ENCODE measurements at regions not wholly inside any gene's neighbourhood (a gene's known extent, or its start where the extent isn't known, plus 50 kb on each side); places are given as distances from the start of the nearest gene placed in this dataset.
"Not testable (repeated sequence)": the region's sequence is repeated elsewhere in the genome, so short reads cannot be mapped to it uniquely, and the experiment has no call there.

GRCh38 chr7:142523821-142524460 is 225.3 kb upstream of the PRSS1 start:
- no peak for DNase-seq

GRCh38 chr7:142522735-142523134 is 226.5 kb upstream of the PRSS1 start:
- no peak for DNase-seq

DNA sequence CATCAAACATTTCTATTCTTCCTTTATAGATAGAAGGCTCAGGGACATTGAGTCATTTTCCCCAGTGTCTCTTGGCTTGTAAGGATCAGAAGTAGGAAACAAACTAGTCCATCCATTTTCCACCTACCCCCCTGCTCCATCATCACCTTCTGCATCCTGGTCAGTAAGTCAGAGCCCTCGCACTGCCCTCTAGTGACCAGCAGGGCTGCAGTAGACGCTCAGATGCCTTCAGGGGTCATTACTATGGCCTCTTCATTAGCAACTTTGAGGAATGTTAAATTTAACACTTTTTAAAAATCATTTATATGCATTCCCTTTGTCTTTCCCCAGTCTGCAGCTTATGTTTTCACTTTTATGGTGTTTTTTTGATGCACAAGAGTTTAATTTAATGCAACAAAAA is 228.4 kb upstream of the PRSS1 start:
- not testable (repeated sequence) for DNase-seq

DNA sequence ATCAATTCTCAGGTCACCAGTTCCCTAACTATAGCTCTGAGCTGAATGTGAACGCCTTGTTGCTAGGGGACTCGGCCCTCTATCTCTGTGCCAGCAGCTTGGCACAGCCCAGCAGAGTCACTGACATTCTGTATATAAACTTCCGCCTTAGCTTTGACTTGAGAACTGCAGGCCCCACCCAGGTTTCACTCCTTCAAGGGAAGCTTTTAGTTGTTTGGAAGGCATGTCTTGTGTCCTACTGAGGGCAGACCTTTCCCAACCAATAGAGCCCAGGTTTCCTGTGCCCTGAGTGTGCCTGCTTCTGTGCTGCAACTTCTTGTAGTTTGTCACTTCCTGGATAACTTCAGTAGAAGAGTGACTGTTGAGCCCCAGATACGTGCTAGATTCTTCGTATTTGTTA is 228.8 kb upstream of the PRSS1 start:
- not testable (repeated sequence) for DNase-seq

- no peak for DNase-seq
Observed at GRCh38 chr7:142519079-142520078, 229.9 kb upstream of the PRSS1 start.

DNA sequence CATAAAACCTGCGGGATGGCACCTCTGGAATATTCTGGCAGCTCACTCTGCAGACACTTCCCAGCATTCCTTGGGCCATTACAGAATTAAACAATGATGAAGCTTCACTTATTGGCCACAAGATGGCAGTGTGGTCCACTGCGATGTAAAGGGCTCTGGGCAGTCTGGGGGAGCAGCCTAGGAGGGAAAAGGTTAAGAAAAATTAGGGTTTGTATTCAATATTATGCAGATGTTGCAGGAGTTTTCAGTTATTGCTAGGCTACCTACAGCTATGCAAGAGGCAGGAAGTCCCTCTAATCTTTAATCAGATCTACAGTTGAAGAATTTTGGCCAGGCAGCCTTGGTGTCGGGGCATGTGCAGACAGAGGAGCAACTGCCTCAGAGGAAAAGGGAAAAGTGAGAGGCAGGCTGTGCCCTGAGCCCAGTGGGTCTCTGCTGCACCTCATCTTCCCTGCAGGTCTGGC is 233.2 kb upstream of the PRSS1 start:
- peak; percentile 69 for DNase-seq

DNA sequence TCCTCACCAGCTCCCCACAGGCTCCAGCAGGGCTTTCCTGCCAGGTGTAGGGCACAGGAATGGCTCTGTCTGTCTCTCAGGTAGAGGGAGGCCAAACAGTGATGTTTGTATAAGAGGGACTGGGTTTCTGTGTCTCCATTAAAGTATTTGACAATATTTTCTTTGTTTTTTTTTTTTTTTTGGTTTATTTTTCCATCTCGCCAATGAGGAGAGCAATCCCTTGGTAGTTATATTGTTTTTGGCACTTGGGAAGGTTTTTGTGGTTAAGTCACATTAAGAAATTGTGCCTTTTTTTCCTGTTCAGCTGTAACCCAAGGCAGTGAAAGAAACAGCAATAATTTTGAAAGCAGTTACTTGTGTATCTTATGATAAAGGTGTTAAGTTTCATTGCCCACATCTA is 234.6 kb upstream of the PRSS1 start:
- DNase-seq, result not testable (repeated sequence)

- no peak for DNase-seq
Observed at GRCh38 chr7:142513178-142513955, 235.9 kb upstream of the PRSS1 start.

DNA sequence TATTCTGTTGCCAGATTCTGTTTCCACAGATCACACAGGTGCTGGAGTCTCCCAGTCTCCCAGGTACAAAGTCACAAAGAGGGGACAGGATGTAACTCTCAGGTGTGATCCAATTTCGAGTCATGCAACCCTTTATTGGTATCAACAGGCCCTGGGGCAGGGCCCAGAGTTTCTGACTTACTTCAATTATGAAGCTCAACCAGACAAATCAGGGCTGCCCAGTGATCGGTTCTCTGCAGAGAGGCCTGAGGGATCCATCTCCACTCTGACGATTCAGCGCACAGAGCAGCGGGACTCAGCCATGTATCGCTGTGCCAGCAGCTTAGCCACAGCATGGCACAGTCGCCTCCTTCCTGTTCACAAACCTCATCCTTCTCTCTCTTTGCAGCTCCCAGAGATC is 237.5 kb upstream of the PRSS1 start:
- DNase-seq, result no peak

GRCh38 chr7:142511374-142511773 is 237.9 kb upstream of the PRSS1 start:
- DNase-seq, result no peak

- DNase-seq, result not testable (repeated sequence)
Observed at GRCh38 chr7:142509235-142509634, 240.0 kb upstream of the PRSS1 start.

DNA sequence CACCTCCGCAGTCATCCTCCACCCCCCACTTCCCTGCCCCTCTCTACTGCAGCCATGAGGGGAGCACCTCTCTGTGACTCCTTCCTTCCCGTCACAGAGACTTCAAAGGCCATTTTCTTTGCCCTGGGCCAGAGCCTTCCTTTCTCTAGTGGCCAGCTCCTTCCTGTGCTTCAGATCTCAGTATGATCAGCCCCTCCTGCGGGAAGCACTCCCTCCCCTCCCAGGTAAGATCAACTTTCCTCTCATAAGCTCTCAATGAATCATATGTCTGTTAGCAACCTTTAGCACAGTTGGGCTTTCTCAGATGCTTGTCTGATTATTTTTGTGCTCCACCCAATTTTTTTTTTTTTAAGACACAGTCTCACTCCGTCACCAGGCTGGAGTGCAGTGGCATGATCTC is 241.0 kb upstream of the PRSS1 start:
- no peak for DNase-seq

DNA sequence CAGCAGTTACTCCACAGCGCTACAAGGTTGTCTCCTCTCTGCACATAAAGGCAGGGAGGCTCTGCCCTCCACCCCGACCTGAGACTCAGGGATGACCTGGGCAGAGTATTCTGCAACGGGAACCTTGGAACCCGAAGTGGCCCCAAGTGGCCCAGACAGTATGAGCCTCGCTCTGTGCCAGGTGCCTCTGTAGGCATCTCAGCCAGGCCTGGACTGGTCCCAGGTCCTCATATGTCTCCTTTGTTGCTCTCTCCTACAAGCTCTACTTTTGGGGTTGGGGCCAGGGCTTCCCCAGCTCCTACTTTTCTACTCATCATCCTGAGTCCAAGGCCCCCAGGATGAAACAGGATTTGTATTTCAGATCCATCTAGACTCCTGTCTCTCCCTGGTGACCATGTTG is 241.5 kb upstream of the PRSS1 start:
- no peak for DNase-seq

GRCh38 chr7:142507066-142507465 is 242.2 kb upstream of the PRSS1 start:
- DNase-seq, result not testable (repeated sequence)

GRCh38 chr7:142506601-142507000 is 242.7 kb upstream of the PRSS1 start:
- DNase-seq, result no peak

GRCh38 chr7:142503949-142504348 is 245.3 kb upstream of the PRSS1 start:
- not testable (repeated sequence) for DNase-seq

- no peak for DNase-seq
Observed at GRCh38 chr7:142503036-142503435, 245.2 kb upstream of the PRSS58 start.

DNA sequence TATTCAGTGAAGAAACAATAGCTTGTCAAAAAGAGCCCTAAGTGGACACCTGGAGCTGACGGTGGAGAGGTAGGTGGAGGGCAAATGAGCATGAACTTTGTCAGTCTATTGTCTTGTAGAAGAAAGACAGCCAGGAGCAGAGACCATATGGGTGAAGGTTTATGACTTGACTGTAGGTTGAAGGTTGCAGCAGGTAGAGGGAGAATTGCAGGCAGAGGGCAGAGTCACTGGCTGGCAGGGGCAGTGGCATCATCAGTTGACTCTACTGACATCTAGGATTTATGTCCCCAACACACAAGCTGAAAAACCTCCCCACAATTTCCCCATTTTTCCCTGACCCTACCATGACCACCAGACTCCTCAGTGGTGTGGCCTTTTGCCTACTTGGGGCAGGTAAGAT is 243.6 kb upstream of the PRSS58 start:
- DNase-seq, result no peak

GRCh38 chr7:142500366-142500765 is 242.5 kb upstream of the PRSS58 start:
- DNase-seq, result no peak

DNA sequence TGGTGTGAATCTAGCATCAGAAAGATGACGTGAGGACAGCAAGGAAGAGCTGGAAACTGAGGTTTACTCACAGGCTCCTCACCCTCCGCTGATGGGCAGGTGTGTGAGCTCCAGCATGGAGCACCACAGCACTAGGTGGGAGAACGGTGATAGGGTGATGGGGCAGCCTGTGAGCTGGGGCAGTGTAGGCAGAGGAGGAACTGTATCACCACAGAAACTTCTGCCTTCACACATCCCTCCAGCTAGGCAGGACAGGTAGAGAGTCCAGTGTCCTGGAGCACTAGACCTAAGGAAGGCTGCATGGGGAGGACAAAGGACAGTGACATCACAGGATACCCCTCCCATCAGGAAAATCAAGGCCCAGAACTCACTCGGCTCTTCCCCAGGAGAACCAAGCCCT is 241.8 kb upstream of the PRSS58 start:
- DNase-seq, result no peak

DNA sequence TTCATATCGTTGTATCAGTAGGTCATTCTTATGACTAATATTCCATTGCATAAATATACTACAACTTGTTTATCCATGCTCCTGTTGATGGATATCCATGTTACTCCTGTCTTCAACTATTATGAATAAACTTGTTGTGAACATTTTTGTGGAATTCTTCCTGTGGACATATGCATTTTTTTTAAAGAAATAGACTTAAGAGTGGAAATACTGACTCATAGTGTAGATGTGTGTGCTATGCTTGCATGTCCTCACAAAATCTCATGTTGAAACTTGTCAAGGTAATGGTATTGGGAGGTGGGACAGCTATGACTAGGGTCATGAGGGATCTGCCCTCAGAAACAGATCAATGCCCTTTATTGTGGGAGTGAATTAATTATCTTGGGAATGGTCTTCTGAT is 240.5 kb upstream of the PRSS58 start:
- peak; percentile 13 for DNase-seq

GRCh38 chr7:142496545-142496991 is 238.7 kb upstream of the PRSS58 start:
- DNase-seq, result peak; percentile 48

DNA sequence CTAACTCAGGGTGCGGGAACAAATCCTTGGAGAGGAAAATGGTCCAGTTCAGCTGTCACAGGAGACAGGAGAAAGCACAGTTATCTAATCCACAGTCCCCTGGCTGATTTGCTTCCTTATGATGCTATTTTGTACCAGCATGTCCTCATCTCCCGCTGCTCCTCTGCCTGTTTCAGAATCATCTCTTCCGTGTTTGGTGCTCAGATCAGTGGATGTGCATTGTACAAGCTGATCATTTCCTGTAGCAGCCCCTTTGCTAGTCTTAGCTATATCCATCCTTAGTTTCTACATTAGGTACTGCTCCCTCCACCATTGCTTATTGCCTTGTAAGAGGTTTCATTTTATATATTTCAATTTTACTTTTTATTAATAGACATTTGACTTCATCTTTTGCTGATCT is 238.0 kb upstream of the PRSS58 start:
- DNase-seq, result not testable (repeated sequence)
